HG03565 (cell line): ENCODE measurements at regions not wholly inside any gene's neighbourhood (a gene's known extent, or its start where the extent isn't known, plus 50 kb on each side); places are given as distances from the start of the nearest gene placed in this dataset.

ENCODE experiments used
- ATAC-seq: cut with Tn5 transposase; IDR thresholded peaks from one replicate; pipeline ENCODE4 v1.9.1; 2021; ENCODE audit warnings: mild to moderate bottlenecking, moderate library complexity; ENCODE audit not compliant: unreplicated experiment

DNA sequence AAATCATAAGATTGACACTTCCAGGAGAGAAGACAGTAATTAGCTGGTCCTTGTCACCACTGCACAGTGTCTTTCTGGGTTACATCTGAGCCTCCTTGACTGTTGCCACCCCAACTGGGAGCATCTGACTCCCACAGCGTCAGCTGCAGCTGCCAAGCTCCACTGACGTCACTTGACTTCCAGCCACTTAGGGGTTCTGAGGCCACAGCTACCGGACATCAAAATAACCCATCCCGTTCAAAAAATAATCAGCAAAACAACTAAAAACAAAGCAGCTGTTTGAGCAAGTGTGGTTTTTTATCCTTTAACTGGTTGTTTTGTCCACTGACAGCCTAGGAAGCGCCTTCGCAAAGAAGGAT lies 206.5 kb upstream of the AGAP1 start:
- no peak for ATAC-seq

DNA sequence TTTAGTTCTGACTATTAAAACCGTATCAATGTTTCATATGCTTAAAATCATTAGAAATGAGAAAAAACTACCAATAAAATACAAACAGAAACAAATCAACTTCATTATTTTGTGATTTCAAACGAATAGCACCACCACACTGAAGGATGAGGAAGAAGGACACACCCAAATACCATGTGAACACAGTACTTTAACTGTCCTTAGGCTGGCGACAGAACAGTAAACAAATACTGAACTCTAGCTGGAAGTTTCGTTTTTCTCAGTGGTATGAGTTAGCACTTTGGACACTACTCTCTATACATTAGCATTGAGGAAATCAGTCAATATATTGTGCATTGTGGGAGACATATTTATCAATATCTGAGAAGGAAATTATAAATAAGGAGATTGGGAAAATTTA lies 202.4 kb upstream of the AGAP1 start:
- no peak for ATAC-seq

DNA sequence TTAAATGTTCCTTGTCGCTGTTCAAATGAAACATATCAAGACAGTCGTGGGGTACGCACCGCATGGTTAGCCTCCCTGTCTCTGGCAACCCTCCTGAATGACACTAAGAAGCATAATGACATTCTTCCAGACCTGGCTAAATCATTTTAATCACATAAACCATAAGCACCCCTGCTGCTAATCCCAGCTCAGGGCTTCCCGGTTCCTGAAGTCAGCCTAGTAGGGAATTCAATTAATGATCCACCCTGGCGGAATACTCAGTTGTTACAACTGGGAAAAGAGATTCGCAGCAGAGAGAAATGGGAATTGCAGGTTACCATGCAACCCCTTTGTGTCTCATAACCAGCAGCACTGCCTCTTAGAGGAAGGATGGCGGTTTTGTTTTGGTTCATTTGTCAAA lies 200.8 kb upstream of the AGAP1 start:
- no peak for ATAC-seq

DNA sequence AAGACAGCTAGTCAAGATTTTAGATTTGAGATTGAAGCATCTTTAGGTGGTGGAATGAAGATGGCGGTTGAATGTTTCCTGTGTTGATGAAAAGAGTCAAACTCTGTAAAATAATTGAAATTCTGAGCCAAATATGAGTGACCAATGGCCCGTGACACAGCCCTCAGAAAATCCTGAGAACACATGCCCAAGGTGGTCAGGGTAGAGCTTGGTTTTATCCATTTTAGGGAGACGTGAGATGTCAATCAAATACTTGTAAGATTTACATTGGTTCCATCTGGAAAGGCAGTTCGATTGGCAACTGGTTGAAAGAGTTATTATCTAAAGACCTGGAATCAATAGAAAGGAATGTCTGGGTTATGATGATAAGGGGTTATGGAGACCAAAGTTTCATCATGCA lies 198.0 kb upstream of the AGAP1 start:
- no peak for ATAC-seq

DNA sequence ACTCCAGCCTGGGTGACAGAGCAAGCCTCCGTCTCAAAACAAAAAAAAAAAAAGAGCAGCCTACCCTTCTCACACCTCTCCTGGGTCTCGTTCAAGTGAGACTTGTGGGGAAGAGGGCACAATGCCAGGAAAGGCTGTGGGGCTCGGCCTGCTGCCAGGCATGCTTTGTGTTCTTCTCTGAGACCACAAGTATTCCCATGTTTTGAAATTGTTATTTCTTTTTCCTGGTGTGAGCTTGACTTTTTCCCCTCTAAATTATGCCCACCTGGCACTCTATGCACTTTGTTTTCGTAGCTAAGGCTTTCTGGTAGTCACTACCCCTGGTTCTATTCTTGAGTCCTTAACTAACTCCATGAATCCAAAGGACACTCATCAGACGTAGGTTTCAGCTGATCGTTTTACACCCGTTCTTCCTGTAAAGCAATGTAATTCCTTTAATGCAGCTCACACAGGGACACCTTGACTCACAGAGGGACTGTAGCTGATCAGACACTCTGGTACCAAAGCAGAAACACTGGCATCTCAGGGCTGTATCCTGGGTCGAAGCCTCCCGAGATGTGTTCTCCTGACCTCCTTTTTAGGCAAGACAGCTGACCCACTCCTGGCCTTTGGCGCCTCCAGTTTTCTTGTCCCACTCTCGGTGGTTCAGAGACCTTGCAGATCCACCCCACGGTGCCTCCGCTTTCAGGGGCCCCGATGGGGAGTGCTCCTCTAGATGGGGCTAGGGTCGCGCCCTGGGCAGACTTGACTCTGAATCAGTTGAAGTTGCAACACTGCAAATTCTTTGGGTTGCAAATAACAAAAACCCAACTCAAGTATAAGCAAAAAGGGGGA lies 193.3 kb upstream of the AGAP1 start:
- no peak for ATAC-seq

DNA sequence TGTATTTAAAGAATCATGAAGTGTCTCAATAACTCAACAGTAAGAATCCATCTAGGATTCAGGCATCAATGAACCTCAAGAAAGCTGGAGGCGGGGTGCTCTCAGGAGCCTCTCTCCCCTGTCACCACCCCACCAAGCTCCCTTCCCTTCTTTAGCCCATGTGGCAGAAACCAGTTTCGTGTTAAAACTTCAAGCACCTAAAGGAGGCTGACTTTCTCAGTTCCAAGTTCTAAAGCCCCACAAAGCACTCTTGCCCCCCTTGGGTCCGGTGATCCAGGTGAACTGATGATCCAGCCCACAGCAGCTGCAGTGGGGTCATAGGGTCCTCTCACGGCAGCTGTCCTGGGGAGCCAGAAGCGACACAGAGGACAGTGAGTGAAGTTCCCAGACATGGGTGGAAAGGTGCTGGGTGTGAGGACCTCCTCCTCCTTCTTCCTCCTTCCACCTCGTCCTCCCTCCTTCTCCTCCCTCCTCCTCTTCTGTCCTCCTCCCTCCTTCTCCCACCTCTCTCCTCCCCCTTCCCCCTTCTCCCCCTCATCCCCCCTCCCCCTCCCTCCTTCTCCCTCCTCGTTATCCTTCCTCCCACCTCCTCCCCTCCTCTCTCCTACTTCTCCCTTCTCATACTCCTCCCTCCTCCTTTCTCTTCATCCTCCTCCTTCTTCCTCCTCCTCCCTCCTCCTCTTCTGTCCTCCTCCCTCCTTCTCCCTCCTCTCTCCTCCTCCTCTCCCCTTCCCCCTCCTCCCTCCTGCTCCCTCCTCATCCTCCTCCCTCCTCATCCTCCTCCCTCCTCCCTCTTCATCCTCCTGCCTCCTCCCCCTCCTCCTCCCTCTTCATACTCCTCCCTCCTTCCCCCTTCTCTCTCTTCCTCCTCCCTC lies 192.4 kb upstream of the AGAP1 start:
- ATAC-seq, result no peak

DNA sequence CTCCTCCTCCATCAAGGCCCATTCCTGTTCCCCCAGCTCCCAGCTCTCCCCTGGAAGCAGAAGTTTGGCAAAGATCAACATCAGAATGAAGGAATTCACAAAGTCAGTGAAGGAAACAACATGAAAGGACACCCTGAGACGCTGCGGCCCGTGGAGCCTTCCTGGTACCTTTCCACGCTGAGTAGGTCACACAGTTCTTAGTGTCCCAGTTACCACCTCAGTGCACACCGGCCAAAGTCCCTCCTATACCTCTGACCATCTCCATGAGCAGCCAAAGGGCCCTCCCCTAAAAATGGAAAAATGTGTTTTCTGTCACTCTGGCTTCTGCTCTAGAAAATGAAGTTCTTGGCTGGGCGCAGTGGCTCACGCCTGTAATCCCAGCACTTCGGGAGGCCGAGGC lies 191.6 kb upstream of the AGAP1 start:
- no peak for ATAC-seq

- ATAC-seq, result no peak
Observed at GRCh38 chr2:235303499-235304291, 190.1 kb upstream of the AGAP1 start.

DNA sequence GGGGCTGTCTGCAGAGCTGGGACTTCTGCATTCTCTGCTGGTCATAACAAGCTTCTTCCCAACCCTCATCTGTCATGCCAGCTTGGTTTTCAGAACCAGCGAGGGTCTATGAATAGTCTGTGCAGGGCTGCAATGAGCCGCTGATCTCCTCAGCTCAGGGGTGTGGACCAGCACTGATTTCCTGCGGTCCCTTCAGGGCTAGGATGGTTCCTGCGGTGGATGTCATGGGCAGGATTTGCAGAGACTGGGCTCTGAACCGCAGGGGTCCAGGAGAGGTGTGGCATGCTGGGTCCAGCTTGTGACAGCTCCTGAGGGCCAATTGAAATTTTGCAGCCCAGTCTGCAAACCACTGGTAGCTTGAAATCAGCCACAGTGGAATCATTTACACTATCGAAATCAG lies 188.2 kb upstream of the AGAP1 start:
- no peak for ATAC-seq

DNA sequence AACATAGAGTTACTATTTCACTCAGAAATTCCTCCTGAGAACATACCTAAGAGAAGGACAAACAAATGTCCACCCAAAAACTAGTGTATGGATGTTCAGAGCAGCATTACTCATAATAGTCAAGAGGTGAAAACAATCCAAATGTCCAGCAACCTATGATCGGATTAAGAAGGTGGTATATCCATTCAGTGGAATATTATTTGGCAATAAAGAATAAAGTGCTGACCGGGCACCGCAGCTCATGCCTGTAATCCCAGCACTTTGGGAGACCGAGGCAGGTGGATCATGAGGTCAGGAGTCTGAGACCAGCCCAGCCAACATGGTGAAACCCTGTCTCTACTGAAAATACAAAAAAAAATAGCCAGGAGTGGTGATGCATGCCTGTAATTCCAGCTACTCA lies 182.8 kb upstream of the AGAP1 start:
- no peak for ATAC-seq

DNA sequence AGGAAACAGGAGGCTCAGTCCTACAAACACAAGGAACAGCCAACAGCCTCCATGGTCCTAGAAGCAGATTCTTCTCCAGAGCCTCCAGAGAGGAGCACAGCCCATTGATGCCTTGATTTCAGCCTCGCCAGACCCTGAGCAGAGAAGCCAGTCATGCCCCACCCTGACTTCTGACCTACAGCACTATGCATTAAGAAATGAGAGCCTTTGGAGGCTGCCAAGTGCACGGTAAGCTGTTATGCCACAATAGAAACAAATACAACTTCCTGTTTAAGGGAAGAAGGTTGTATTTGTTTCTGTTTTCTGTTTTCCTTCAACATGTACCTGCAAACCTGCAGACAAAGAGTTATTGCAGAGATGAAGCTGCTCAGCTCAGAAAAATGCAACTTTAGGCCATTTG lies 181.3 kb upstream of the AGAP1 start:
- ATAC-seq, result no peak

DNA sequence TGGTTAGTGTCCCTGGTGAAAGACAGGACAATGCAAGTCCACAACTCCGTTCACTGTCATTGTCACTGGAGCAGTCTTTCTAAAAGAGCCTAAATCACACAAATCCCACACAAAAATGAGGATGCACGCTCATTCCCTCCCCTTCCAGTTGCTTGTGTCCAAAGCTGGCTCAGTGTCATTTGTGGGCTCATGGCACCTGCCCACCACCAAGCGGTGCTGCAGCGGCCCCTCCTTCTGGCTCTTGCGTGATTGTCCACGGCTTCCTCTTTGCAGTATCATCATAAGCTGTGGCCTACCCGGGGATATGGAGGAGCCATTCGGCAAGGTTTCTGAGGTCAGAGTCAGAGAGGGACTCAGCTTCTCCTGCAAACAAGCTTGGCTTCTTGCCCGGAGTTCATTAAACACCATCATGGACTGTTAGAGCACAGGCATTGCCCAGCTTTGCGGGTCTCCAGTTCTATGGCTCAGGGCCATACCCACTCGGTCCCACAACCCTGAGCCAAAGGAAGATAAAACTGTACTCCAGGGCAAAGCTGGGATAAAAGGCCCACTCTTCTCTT lies 179.4 kb upstream of the AGAP1 start:
- ATAC-seq, result no peak

- no peak for ATAC-seq
Observed at GRCh38 chr2:235319095-235319494, 174.7 kb upstream of the AGAP1 start.

GRCh38 chr2:235320326-235320725 lies 173.5 kb upstream of the AGAP1 start:
- ATAC-seq, result no peak

DNA sequence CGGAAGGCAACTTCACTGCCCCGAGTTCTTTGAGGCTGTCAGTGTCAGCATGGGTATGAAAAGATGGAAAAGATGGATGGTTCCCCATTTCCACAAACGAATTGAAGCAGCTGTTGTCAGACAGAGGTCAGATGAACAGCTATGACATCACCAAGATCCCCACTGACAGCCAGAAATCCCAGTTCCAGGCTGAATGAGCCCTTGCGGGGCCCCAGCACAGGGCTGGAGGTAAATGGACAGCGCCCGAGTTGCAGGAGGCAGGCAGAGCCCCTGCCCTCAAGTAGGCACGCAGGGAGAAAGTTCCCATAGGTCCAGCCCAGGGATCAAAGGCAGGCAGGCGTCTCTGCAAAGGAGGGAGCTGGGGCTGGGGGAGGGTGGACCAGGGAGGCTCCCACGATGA lies 169.5 kb upstream of the AGAP1 start:
- ATAC-seq, result no peak

DNA sequence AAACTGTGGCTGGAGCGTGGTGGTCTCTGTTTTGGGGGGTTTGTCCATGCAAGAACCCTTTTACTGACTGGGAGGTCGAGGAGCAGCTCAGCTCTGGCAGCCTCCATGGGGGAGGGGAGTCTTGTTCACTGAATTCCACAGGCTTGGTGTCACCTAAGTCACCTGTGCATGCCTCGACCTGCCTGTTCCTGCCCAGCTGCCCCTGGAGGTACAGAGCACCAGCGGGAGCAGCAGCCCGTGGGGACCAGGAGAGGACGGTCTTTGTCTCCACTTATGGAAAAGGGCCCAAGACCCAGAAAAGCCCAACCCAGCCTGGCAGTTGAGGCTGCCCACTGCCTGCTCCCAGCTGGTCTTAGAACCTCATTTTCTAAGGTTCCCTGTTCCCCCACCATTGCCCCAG lies 168.7 kb upstream of the AGAP1 start:
- ATAC-seq, result no peak

DNA sequence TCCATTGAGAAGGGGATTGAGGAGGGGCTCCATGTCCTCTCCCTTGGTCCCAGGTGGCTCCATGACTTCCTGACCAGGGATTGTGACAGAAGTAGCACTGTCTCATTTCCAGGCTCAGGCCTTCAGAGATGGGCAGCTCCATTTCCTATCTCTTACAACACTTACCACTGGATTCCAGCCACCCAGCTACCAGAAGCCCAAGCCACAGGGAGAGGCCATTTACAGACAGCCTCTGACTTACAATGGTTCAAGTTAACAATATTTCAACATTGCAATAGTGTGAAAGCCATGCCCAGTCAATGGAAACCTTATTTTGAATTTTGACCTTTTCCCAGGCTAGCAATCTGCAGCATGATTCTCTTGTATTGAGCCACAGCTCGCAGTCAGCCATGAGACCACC lies 164.9 kb upstream of the AGAP1 start:
- ATAC-seq, result no peak

DNA sequence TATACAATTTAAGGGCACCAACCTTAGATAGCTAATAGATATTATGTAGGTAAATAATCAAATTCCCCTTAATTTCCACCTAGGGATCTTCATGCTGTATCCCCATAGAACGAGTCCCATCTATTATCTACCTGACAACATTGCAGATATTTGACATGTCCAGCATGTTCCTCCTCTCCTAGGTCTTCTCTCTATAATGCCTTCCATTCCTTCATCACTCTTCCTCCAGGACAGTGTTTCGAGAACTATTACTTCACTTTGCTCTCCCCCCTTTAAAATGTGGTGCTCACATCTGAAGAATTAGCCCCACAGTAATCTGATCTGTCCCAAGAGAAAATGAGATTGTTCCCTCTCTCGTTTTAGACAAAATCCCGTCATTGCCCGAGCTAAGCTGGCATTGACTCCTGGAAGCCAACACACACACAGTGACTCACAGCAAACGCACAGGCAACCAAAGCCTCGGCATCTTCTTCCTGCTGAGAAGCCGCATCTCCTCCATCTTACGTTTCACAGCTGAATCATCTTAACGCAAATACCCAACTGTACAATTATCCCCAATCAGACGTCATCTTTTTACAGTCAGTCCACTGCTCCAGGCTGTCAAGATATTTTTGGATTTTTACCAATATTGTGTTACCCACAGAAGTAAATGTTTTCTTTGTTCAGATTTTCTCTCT lies 162.9 kb upstream of the AGAP1 start:
- no peak for ATAC-seq

- ATAC-seq, result no peak
Observed at GRCh38 chr2:235332240-235332890, 161.5 kb upstream of the AGAP1 start.

DNA sequence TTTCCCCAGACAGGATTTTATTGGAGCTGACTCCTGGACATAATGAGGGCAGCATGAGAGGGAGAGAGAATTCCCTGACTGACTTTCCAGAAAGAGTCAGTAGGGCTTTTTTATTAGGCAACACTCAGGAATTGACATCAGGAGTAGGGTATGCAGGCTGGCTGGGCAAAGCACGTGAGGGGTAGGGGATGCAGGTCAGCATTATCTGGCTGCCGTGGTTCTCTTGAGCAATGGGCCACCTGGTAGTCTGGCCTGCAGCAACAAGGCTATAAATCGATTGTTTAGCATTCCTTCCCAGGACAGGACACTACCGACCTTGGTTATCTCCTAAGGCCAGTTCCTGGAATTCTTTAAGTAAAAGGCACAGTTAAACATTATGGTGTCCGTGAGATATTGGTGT lies 160.8 kb upstream of the AGAP1 start:
- no peak for ATAC-seq
